ENCODE measurements at regions not wholly inside any gene's neighbourhood (a gene's known extent, or its start where the extent isn't known, plus 50 kb on each side); places are given as distances from the start of the nearest gene placed in this dataset.

DNA sequence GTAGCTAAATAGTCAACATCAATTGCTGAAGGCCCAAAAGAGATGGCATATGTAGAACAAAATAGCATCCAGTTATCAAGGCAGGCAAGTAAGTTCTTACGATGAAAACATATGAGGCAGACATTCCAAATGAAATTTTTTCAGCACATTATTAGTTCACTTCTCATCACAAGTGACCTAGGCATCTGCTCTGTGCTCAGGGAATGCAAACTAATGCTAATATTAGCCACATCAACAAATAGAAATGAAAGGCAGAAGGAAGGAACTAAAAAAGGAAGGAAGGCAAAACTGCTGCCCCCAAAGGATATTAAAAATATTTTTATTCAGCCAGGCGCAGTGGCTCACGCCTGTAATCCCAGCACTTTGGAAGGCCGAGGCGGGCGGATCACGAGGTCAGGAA lies 51.2 kb upstream of the ROCK1 start:
- no peak for DNase-seq (ENCODE audit: low read depth)

DNA sequence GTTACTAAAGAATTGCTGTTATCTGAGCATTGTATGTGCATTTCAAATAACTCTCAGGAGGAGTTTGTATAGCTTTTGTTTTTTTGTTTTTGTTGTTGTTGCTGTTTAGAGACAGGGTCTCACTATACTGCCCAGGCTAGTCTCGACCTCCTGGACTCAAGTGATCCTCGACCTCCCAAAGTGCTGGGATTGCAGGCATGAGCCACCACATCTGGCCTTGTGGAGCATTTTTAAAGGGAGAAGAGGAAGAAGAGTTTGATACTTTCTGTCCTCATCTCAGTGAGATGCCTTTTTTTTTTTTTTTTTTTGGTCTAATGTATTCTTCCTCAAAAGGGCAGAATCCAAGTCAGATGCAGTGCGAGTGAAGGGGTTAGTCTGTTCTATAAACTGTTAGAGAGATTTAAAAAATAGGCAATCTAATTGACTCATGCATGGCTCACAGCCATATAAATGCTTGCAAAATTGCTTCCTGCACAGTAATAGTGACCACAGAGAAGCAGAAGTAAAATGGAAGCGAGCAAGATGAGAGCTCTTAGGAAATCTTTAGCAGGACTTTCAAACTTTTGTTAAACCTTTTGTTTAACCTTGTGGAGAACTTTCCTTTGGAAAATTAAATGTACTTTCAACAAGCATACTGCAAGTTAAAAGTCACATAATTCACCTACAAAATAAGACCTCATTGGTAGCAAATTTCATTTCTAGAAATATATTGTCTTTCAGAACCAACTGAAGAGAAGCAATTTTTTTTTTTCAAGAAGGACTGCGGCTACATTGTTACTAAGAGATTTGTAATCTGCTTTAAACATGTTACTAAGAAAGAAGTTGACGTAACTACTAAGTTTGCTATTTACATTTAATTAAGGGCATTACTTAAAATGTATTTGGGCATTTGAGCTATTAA lies 52.3 kb upstream of the ROCK1 start:
- DNase-seq (ENCODE audit: low read depth) = peak; percentile 49

DNA sequence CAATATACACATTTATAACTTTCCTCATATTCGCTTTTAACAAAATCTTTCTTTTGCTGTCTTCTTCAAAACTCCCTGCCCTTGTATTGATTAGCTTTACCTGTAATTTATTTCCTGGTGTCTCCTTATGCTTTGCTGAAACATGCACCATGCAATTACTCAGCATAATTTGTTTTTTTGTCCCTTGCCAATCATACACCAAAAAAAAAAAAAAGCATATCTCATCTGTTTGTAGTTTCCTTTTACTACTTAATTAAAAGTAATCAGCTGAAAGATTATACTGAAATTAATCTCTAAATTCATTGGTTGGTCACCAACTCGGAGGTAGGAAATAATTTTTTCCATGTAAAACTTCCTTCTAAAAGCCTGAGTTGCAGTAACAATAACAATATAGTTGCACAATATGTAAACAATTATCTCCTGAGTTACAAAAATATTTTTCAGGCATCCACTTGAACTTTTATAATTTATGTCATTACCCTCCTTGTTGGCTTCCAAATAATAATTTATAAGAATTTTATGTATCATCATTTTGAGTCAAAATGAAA lies 53.0 kb upstream of the ROCK1 start:
- DNase-seq (ENCODE audit: low read depth) = no peak

DNA sequence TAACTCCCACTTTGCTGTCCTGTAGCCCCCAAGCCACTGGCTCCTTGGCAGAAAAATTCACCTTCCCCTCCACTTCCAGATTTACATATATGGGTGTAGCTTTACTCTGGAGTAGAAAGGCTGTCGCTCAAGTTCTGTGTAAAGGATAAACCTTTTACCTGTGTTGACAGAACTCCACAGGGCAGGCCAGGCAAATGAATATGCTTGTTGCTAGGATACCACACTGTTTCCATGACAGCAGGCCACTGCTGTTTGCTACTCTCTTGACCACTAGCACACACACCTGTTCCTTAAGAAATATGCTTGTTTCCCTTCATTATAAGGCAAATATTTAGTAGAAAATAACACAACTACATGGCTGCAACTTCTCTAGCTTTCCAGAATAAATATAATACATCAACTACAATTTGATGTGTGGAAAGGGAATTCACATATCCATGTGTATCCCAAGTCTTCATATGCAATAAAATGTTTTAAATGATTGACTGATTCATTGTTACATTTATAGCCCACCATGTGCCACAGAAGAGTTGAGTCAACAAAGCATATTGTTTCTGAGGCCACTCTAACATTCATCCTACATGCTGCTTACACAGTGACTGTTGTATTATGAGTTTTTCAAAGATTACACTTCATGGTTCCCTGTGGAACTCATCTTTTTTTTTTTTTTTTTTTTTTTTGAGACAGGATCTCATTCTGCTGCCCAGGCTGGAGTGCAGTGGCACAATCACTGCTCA lies 56.2 kb upstream of the ROCK1 start:
- DNase-seq (ENCODE audit: low read depth) = no peak

DNA sequence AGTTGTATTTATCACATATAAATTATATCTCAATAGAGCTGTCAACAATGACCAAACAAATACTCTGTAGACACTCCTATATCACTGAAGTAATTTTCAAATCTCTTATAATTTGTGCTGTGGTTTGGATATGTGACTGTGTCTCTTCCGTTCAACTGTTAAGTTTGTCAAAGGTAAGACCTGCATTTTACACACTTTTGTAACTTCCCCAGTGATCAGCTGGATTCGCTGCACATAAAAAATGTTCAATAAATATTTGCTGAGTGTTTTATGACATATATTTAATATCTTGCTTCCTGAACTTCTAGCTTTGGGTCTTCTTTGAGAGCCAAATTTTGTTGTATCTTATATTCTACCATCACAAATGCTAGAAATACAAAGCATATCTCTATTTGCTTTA lies 57.3 kb upstream of the ROCK1 start:
- no peak for DNase-seq (ENCODE audit: low read depth)

DNA sequence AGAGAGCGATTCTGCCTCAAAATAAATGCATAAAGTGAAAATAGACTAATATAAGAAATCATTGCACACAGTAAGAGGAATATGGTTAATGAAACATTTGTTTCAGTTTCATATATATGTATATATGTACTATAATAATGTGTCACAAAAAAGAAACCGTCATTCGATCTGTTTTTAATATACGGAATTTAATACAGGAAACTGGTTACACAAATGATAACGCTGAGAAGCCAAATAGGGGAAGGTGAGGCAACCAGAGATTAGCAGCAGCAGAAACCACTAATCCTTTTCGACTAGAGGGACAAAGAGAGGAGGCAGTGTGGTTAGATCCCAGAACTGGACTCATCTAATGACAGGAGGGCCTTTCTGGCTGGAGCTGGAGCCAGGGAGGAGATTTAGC lies 64.2 kb upstream of the GREB1L start:
- no peak for DNase-seq (ENCODE audit: low read depth)

DNA sequence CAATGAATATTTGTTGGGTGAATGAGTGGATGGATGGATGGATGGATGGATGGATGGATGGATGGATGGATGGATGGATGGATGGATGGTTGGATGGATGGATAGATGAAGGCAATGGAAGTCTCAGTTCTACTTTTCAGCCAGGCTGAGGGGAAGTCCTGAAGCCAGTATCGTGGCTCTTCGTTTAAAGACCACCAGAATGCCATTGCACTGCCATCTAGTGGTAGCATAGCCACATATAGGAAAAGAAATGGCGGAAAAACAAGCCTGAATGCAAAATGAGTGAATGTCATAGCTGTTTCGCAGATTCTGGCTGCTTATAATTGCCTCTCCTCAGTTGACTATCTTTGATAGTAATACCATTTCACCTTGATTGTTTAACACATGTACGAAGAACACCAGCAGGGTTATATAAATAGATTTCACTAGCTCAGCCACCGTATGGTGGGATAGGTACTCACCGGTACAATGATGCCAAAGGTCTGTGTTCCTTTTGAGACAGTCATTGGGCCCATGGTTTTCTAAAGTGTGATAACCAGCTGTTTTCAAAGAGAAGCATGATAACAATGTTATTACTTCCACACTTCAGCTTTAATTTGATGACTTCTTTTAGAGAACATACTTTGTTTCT lies 62.3 kb upstream of the GREB1L start:
- no peak for DNase-seq (ENCODE audit: low read depth)

DNA sequence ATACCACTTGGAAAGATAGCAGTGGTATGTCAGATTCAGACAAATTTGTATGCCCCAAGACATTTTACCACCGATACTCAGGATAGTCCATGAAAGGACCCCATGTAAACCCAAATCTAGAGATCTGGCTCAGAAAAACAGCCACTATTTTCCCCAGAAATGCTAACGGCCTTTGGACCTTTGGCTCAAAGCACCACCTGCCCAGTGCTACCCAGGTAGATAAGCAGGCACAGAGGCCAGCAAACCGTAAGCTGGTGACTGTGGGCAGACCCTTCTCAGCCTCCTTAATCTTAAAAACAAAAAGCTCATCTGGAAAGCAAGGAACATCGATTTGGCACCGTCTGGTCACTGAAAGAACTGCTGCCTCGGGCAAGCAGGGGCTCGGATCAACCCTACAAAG lies 61.4 kb upstream of the GREB1L start:
- no peak for DNase-seq (ENCODE audit: low read depth)

DNA sequence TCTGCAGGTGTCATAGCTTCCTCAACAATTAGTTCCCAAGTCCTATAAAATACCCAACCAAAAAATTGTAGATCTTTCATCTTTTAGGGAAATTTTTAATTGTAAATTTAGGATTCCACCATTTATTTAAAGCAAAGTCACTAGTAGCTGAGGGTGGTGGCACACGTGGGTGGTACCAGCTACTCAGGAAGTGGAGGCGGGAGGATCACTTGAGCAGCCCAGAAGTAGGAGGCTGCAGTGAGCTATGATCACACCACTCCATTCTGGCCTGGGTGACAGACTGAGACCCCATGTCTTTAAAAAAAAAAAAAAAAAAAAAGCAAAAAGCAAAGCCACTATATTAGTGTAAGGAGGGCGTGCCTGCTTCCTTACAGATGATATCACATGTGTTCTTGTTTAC lies 60.3 kb upstream of the GREB1L start:
- no peak for DNase-seq (ENCODE audit: low read depth)

DNA sequence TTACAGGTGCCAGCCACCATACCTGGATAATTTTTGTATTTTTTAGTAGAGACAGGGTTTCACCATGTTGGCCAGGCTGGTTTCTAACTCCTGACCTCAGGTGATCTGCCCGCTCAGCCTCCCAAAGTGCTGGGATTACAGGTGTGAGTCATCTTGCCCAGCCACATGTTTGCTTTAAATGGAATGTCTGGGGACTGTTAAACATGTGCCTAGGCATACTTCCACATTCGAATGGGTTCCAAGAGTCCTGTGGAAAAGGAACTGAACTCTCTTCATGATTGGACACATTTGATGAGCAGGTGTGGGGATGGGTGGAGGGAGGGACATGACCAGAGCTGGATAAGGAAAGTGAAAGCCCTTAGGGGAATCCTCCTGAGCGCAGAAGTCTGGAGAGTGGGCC lies 58.4 kb upstream of the GREB1L start:
- DNase-seq (ENCODE audit: low read depth) = no peak

DNA sequence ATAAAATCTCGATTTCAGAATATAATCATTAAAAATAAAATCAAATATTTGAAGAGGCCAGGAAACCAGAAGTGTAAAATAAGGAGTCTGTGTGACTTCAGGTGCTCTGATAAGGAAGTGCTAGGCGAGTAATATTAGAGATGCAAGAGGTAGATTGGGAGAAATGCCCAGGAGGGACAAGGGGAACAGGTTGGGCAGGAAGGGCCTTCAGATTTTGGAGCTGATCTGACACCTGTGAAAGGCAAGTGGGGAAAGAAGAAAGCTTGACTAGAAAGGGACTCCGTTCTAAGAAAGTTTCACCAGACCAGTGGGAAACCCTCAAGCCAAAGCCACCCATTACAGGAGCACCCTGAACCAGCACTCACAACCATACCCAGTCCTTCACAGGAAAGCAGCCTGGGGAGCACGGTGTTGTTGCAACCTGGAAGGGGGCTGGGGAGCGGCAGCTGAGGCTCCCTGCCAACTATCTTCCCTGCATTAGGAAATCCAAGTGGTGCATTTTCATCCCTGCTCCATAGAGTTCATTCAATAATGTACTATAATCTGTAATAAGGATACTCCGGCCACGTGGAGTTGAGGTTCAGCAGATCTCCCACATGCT lies 57.5 kb upstream of the GREB1L start:
- no peak for DNase-seq (ENCODE audit: low read depth)

DNA sequence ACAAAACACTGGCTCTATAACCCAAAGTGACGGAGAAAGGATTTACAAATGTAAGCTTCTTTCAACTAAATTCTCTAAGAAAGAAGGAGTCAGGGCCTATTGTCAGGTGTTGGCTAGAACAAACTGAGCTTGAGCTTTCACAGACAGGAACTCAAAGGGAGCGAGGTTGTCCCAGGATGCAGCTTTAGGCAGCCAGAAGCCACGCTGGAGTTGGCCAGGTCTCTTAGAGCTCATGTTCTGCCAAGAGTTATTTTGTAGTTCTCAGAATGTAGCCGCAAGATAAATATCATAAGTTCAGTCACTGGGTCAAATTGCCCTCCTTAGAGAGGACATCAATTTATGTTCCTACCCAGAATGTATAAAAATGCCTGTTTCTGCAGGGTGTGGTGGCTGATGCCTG lies 54.1 kb upstream of the GREB1L start:
- no peak for DNase-seq (ENCODE audit: low read depth)

DNA sequence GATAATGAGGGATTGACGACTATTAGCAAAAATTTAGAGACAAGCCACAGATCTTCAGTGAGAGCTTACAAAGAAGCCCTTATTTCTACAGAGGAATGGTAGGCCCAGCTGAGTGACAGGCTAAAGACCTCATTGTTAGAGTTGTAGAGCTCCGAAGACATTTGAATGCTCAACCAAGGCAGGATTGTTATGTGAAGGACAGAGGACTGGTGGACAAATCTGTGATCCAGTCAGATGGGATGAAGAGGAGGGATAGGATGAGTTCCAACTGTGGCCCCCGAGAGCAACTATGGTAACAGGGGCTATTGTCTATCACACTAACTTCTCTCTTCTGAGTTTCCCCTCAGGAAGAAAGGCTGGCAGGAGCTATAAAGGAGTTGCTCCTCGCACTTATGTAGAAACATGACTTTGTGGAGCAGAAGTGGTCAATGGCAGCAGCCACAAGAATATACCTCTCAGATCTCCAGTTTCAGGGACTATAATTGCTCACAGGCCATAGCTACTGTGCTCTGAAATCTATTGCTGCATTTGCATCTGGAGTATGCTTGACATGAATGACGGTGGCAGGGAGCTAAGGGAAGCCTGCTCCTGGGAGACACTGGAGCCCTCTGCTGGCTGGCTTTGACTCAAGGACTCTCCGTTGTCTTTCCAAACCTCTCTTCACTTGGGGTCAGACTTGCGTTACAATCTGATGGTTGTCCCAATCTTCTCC lies 50.3 kb upstream of the GREB1L start:
- DNase-seq (ENCODE audit: low read depth) = peak; percentile 22

All from non-pigmented ciliary epithelial cell (primary cell).